Colonic mucosa (tissue), 4 donors: ENCODE measurements at regions not wholly inside any gene's neighbourhood (a gene's known extent, or its start where the extent isn't known, plus 50 kb on each side); places are given as distances from the start of the nearest gene placed in this dataset.
"Not testable (repeated sequence)": the region's sequence is repeated elsewhere in the genome, so short reads cannot be mapped to it uniquely, and the experiment has no call there.

Source experiments
- DNase-seq: peaks from one replicate; pipeline ENCODE4 v3.0.0-alpha.2; 2020
- H3K27ac ChIP-seq: fragments of 200-600 bp; one replicate; pipeline ENCODE4 v1.8.0; 2021
- H3K27me3 ChIP-seq: fragments of 200-600 bp; one replicate; pipeline ENCODE4 v1.8.0; 2021
- H3K36me3 ChIP-seq: fragments of 200-600 bp; one replicate; pipeline ENCODE4 v1.8.0; 2021
- H3K4me1 ChIP-seq: fragments of 200-600 bp; one replicate; pipeline ENCODE4 v1.8.0; 2021; ENCODE audit warnings: mild to moderate bottlenecking
- H3K4me3 ChIP-seq: fragments of 200-600 bp; one replicate; pipeline ENCODE4 v1.8.0; 2021
- H3K9ac ChIP-seq, 2 donors: one replicate each; pipeline ENCODE4 v1.7.0; 2013; ENCODE audit warnings: control low read depth in 2 of 2, low read depth in 2 of 2, low read length in 2 of 2
- H3K9me3 ChIP-seq: fragments of 200-600 bp; one replicate; pipeline ENCODE4 v1.8.0; 2021
- intact Hi-C: fragments of 100-400 bp; cut with DNase I; formaldehyde crosslinking; loops from one replicate; pipeline ENCODE4 v1.14.1; 2022
- TF ChIP-seq, protein P1 (sequence below): fragments of 200-600 bp; IDR thresholded peaks from one replicate; pipeline ENCODE4 v1.8.0; 2022; ENCODE audit warnings: antibody characterized with exemption, mild to moderate bottlenecking
- donor health status: healthy.
- donor health status: DM: no; HTN: no; CAD: no.
- donor health status: DM: no; HTN: no; CAD: no.

DNA sequence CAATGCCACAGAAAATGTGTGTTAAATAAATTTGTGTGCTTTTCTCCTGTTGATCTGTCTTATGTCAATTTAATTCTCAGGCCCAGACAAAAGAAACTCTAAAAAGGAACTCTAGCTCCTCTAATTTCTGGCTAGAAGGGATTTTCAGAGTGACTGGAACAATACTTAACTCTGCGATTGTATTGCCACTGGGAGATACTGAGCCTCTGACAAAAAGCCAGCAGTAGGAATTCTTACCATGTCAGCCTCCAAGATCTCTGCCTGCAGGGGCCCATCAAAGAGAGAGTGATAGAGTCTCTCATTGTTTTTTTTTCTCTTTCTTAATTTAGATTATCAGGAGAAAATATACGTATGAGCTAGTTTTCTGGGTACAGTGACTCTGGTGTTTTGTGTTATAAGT lies 1165.7 kb downstream of the BRINP3 start:
- Histone ChIP-seq H3K27ac (no peak overlapping the region), H3K27me3 (no peaks in the 10 kb centered on the region), H3K9ac (no peak overlapping the region), H3K36me3 (no peaks in the 10 kb centered on the region), H3K9me3 (no peaks in the 10 kb centered on the region), H3K4me3 (no peak overlapping the region), H3K4me1 (no peaks in the 10 kb centered on the region)
- DNase-seq = no peak
- TF ChIP-seq, protein P1, sequence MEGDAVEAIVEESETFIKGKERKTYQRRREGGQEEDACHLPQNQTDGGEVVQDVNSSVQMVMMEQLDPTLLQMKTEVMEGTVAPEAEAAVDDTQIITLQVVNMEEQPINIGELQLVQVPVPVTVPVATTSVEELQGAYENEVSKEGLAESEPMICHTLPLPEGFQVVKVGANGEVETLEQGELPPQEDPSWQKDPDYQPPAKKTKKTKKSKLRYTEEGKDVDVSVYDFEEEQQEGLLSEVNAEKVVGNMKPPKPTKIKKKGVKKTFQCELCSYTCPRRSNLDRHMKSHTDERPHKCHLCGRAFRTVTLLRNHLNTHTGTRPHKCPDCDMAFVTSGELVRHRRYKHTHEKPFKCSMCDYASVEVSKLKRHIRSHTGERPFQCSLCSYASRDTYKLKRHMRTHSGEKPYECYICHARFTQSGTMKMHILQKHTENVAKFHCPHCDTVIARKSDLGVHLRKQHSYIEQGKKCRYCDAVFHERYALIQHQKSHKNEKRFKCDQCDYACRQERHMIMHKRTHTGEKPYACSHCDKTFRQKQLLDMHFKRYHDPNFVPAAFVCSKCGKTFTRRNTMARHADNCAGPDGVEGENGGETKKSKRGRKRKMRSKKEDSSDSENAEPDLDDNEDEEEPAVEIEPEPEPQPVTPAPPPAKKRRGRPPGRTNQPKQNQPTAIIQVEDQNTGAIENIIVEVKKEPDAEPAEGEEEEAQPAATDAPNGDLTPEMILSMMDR = no peak
- intact Hi-C loops = no loop called here

DNA sequence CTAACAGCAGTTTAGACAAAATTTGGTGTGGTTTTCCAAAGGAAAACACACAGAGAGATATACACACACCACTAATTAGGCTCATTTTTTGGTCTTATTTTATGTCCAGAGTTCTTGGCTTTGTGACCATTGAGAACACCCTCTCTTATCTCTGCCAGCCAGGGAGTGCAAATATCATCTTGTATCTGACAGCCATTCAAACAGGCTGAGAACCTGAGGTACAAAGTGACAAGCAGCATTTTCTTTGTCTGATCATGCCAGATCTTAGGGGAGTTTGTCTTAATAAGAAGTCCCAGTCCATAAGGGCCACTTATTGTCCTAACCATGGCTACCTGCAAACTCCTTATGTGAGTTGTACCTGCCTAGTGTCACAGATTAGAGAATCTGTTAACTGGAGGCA lies 1165.2 kb downstream of the BRINP3 start:
- TF ChIP-seq, protein P1 = no peak
- Histone ChIP-seq H3K27me3 (no peaks in the 10 kb centered on the region), H3K9me3 (no peaks in the 10 kb centered on the region), H3K36me3 (no peaks in the 10 kb centered on the region), H3K4me3 (no peak overlapping the region), H3K9ac (no peak overlapping the region), H3K27ac (no peak overlapping the region), H3K4me1 (no peaks in the 10 kb centered on the region)
- intact Hi-C loops = no loop called here
- DNase-seq = no peak

DNA sequence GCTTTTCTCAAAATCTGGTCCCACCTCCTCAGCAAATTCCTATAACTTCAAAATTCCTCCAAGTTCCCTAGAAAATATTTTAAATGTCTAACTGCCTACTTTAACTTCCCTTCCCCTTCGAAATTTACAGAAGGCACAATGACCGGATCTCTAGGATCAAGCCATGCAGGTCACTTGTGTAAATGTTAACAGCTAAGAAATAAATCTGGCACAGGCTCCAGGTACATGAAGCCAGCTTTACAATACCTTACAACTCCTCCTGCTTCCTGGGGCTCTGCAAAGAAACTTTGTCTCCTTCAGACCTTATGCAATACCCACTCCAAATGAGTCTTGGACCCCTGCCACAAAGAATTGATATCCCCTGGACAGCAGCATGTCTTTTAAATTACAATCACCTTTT lies 1164.2 kb downstream of the BRINP3 start:
- Histone ChIP-seq H3K4me1 (no peaks in the 10 kb centered on the region), H3K36me3 (no peaks in the 10 kb centered on the region), H3K27ac (no peak overlapping the region), H3K9me3 (no peaks in the 10 kb centered on the region), H3K4me3 (no peak overlapping the region), H3K9ac (no peak overlapping the region), H3K27me3 (no peaks in the 10 kb centered on the region)
- intact Hi-C loops = no loop called here
- TF ChIP-seq, protein P1 = no peak
- DNase-seq = no peak

DNA sequence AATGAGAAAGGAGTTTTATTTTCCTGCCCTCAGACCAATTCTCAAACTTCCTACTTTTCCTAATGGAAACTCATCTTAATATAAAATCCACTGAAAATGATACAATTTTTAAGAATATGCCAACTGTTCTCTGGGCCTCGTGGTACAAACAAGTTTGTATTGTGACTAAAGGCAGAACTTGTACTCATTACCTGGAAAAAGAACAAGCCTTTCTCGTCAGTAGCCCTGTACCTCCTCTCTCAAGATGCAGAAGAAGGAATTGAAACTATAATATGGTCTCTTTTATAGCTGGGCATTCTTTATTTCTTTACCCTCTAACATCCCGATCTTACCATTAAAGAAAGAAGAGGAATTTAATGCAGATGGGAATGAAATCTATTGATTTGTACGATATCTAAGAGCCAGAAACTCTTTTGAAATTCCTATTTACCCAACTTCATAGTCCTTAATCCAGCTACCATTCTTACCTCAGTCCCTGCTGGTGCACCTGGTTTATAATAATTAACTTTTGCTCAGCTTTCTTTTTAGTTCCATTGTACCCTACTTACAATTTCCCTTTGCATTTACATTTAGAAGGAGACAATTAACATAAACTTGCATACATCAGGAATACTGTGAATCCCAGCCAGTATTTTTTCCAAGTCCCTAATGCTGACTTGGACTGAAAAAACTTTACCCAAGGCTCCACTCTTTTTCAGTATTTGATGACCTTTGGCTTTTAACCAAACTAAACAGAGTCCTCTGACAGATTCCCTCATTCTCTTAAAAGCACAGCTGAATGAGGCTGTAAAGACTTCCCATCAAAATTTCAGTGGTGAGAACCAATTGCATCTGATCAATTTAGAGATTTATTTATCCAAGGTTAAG lies 1162.4 kb downstream of the BRINP3 start:
- Histone ChIP-seq H3K9ac (no peak overlapping the region), H3K4me1 (no peaks in the 10 kb centered on the region), H3K4me3 (no peak overlapping the region), H3K36me3 (no peaks in the 10 kb centered on the region), H3K27me3 (no peaks in the 10 kb centered on the region), H3K9me3 (no peaks in the 10 kb centered on the region), H3K27ac (no peak overlapping the region)
- intact Hi-C loops = no loop called here
- DNase-seq = no peak
- TF ChIP-seq, protein P1 = no peak

DNA sequence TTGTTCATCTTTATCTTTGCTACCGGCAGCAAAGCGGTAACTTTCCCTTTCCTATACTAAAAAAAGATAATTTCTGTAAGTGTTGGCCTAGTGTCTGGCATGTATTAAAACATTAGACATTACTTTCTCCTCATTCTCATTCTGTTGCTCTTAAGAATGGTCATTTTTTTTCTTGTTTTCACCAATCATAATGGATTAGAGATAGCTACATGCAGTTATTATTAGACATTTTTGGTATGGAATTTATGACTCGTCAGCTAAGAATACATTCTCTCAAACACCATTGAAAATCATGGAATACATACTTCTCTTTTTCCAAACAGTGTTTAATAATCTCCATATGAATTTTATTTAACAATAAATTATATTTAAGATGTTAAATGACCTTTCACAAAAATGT lies 1154.6 kb downstream of the BRINP3 start:
- intact Hi-C loops = no loop called here
- Histone ChIP-seq H3K4me1 (no peaks in the 10 kb centered on the region), H3K4me3 (no peak overlapping the region), H3K9ac (no peak overlapping the region), H3K27me3 (no peaks in the 10 kb centered on the region), H3K36me3 (no peaks in the 10 kb centered on the region), H3K27ac (no peak overlapping the region), H3K9me3 (no peaks in the 10 kb centered on the region)
- no peak for DNase-seq
- TF ChIP-seq, protein P1 = no peak

DNA sequence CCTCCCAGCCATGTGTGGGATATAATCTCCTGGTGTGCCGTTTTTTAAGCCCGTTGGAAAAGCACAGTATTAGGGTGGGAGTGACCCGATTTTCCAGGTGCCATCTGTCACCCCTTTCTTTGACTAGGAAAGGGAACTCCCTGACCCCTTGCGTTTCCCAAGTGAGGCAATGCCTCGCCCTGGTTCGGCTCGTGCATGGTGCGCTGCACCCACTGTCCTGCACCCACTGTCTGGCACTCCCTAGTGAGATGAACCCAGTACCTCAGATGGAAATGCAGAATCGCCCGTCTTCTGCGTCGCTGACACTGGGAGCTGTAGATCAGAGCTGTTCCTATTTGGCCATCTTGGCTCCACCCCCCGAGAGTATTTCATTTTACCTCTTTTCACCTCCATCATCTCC lies 1146.6 kb downstream of the BRINP3 start:
- H3K9me3 ChIP-seq, H3K4me3 ChIP-seq, intact Hi-C loops, H3K4me1 ChIP-seq, H3K36me3 ChIP-seq, H3K9ac ChIP-seq, H3K27me3 ChIP-seq, H3K27ac ChIP-seq, DNase-seq: not testable (repeated sequence)
